DND-41 (cell line): ENCODE measurements at regions not wholly inside any gene's neighbourhood (a gene's known extent, or its start where the extent isn't known, plus 50 kb on each side); places are given as distances from the start of the nearest gene placed in this dataset.

Source experiments
- ATAC-seq: fragments of 200-7000 bp; cut with Tn5 transposase; 3 replicates; pipeline ENCODE4 v1.9.1; 2021; ENCODE audit warnings: low read depth; ENCODE audit not compliant: insufficient read depth
- DNase-seq: peaks from one replicate; pipeline ENCODE4 v3.0.0-alpha.2; 2020
- H2AFZ ChIP-seq: 2 replicates; pipeline ENCODE4 v1.6.0; 2012; ENCODE audit warnings: low read depth, low read length
- H3K27ac ChIP-seq: 2 replicates; pipeline ENCODE4 v1.5.1; 2012; ENCODE audit warnings: low read length, inconsistent platforms
- H3K27me3 ChIP-seq: fragments of 200-600 bp; sonication (generic); 2 replicates; pipeline ENCODE4 v1.6.0; 2012; ENCODE audit warnings: low read length, mild to moderate bottlenecking, inconsistent platforms; ENCODE audit not compliant: insufficient read depth, poor library complexity
- H3K36me3 ChIP-seq: 2 replicates; pipeline ENCODE4 v1.5.1; 2012; ENCODE audit warnings: low read length, inconsistent platforms; ENCODE audit not compliant: insufficient read depth
- H3K4me1 ChIP-seq: 2 replicates; pipeline ENCODE4 v1.5.1; 2012; ENCODE audit warnings: mild to moderate bottlenecking, low read length; ENCODE audit not compliant: insufficient read depth
- H3K4me2 ChIP-seq: 2 replicates; pipeline ENCODE4 v1.6.0; 2012; ENCODE audit warnings: mild to moderate bottlenecking, moderate library complexity, low read length, inconsistent platforms; ENCODE audit not compliant: insufficient read depth
- H3K4me3 ChIP-seq, 2 experiments: fragments of 200-600 bp in 1 of 2; shearing (Covaris generic) in 1 of 2; 2 replicates each; pipeline ENCODE4 v1.5.1; 2012 to 2016; ENCODE audit warnings: inconsistent platforms in 2 of 2, low read length in 2 of 2, mild to moderate bottlenecking in 2 of 2, low read depth in 1 of 2, moderate library complexity in 1 of 2
- H3K79me2 ChIP-seq: 2 replicates; pipeline ENCODE4 v1.6.0; 2012; ENCODE audit warnings: low read length, inconsistent platforms; ENCODE audit not compliant: insufficient read depth
- H3K9ac ChIP-seq: 2 replicates; pipeline ENCODE4 v1.6.0; 2012; ENCODE audit warnings: low read depth, mild to moderate bottlenecking, inconsistent platforms, low read length, moderate library complexity
- H3K9me3 ChIP-seq: 2 replicates; pipeline ENCODE4 v1.5.1; 2012; ENCODE audit warnings: low read length, moderate library complexity, mild to moderate bottlenecking, inconsistent platforms; ENCODE audit not compliant: insufficient read depth, severe bottlenecking
- H4K20me1 ChIP-seq: 2 replicates; pipeline ENCODE4 v1.6.0; 2012; ENCODE audit warnings: low read length; ENCODE audit not compliant: insufficient read depth
- EZH2 ChIP-seq: IDR thresholded peaks from 3 replicates; pipeline ENCODE4 v1.6.1; 2012; ENCODE audit warnings: borderline replicate concordance, low read depth, mild to moderate bottlenecking, moderate library complexity, low read length, inconsistent platforms; ENCODE audit not compliant: severe bottlenecking
- TF ChIP-seq, protein P1 (sequence below): IDR thresholded peaks from 2 replicates; pipeline ENCODE4 v1.5.1; 2012; ENCODE audit warnings: borderline replicate concordance, low read length, moderate library complexity, mild to moderate bottlenecking; ENCODE audit not compliant: poor library complexity, severe bottlenecking; ENCODE audit errors: extremely low read depth

DNA sequence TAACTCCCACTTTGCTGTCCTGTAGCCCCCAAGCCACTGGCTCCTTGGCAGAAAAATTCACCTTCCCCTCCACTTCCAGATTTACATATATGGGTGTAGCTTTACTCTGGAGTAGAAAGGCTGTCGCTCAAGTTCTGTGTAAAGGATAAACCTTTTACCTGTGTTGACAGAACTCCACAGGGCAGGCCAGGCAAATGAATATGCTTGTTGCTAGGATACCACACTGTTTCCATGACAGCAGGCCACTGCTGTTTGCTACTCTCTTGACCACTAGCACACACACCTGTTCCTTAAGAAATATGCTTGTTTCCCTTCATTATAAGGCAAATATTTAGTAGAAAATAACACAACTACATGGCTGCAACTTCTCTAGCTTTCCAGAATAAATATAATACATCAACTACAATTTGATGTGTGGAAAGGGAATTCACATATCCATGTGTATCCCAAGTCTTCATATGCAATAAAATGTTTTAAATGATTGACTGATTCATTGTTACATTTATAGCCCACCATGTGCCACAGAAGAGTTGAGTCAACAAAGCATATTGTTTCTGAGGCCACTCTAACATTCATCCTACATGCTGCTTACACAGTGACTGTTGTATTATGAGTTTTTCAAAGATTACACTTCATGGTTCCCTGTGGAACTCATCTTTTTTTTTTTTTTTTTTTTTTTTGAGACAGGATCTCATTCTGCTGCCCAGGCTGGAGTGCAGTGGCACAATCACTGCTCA lies 56.2 kb upstream of the ROCK1 start:
- Histone ChIP-seq H3K79me2 (no peaks in the 10 kb centered on the region), H3K9ac (no peak overlapping the region), H3K36me3 (no peaks in the 10 kb centered on the region), H3K4me3 (no peak overlapping the region), H3K4me1 (no peaks in the 10 kb centered on the region), H3K27ac (no peak overlapping the region), H4K20me1 (no peaks in the 10 kb centered on the region), H3K27me3 (no peaks in the 10 kb centered on the region), H3K4me2 (no peak overlapping the region), H2AFZ (no peak overlapping the region), H3K9me3 (no peaks in the 10 kb centered on the region)
- no peak for TF ChIP-seq EZH2
- TF ChIP-seq, protein P1, sequence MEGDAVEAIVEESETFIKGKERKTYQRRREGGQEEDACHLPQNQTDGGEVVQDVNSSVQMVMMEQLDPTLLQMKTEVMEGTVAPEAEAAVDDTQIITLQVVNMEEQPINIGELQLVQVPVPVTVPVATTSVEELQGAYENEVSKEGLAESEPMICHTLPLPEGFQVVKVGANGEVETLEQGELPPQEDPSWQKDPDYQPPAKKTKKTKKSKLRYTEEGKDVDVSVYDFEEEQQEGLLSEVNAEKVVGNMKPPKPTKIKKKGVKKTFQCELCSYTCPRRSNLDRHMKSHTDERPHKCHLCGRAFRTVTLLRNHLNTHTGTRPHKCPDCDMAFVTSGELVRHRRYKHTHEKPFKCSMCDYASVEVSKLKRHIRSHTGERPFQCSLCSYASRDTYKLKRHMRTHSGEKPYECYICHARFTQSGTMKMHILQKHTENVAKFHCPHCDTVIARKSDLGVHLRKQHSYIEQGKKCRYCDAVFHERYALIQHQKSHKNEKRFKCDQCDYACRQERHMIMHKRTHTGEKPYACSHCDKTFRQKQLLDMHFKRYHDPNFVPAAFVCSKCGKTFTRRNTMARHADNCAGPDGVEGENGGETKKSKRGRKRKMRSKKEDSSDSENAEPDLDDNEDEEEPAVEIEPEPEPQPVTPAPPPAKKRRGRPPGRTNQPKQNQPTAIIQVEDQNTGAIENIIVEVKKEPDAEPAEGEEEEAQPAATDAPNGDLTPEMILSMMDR = no peak
- DNase-seq (no peak), ATAC-seq (no peak)

DNA sequence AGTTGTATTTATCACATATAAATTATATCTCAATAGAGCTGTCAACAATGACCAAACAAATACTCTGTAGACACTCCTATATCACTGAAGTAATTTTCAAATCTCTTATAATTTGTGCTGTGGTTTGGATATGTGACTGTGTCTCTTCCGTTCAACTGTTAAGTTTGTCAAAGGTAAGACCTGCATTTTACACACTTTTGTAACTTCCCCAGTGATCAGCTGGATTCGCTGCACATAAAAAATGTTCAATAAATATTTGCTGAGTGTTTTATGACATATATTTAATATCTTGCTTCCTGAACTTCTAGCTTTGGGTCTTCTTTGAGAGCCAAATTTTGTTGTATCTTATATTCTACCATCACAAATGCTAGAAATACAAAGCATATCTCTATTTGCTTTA lies 57.3 kb upstream of the ROCK1 start:
- TF ChIP-seq EZH2 = no peak
- TF ChIP-seq, protein P1 = no peak
- H3K4me3 ChIP-seq = no peak overlapping the region
- DNase-seq = no peak
- no peaks in the 10 kb centered on the region for H3K79me2 ChIP-seq
- no peak for ATAC-seq
- no peaks in the 10 kb centered on the region for H3K36me3 ChIP-seq
- H3K4me1 ChIP-seq = no peaks in the 10 kb centered on the region
- H3K9ac ChIP-seq = no peak overlapping the region
- H4K20me1 ChIP-seq = no peaks in the 10 kb centered on the region
- no peak overlapping the region for H3K4me2 ChIP-seq
- no peaks in the 10 kb centered on the region for H3K27me3 ChIP-seq
- H3K27ac ChIP-seq = no peak overlapping the region
- no peak overlapping the region for H2AFZ ChIP-seq
- no peaks in the 10 kb centered on the region for H3K9me3 ChIP-seq

DNA sequence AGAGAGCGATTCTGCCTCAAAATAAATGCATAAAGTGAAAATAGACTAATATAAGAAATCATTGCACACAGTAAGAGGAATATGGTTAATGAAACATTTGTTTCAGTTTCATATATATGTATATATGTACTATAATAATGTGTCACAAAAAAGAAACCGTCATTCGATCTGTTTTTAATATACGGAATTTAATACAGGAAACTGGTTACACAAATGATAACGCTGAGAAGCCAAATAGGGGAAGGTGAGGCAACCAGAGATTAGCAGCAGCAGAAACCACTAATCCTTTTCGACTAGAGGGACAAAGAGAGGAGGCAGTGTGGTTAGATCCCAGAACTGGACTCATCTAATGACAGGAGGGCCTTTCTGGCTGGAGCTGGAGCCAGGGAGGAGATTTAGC lies 64.2 kb upstream of the GREB1L start:
- DNase-seq (no peak), ATAC-seq (no peak)
- H3K9me3 ChIP-seq = no peaks in the 10 kb centered on the region
- no peak overlapping the region for H3K4me2 ChIP-seq
- no peak overlapping the region for H3K4me3 ChIP-seq
- H3K36me3 ChIP-seq = no peaks in the 10 kb centered on the region
- H3K27me3 ChIP-seq = peaks cover 4% of the 10 kb centered on the region
- no peak overlapping the region for H3K27ac ChIP-seq
- no peak overlapping the region for H3K9ac ChIP-seq
- no peak overlapping the region for H2AFZ ChIP-seq
- H3K79me2 ChIP-seq = no peaks in the 10 kb centered on the region
- H3K4me1 ChIP-seq = 0 out of 2 replicates have a peak, but pooled peaks cover 2% of the 10 kb centered on the region
- H4K20me1 ChIP-seq = no peaks in the 10 kb centered on the region
- TF ChIP-seq, protein P1 = no peak
- no peak for TF ChIP-seq EZH2
